GM12873 (cell line): ENCODE measurements at regions not wholly inside any gene's neighbourhood (a gene's known extent, or its start where the extent isn't known, plus 50 kb on each side); places are given as distances from the start of the nearest gene placed in this dataset.

ENCODE experiments used
- CTCF ChIP-seq: IDR thresholded peaks from 2 replicates; pipeline ENCODE4 v1.5.1; 2012; ENCODE audit warnings: low read depth, mild to moderate bottlenecking, moderate library complexity, low read length, control low read depth; ENCODE audit not compliant: insufficient read depth; ENCODE audit errors: missing control alignments

DNA sequence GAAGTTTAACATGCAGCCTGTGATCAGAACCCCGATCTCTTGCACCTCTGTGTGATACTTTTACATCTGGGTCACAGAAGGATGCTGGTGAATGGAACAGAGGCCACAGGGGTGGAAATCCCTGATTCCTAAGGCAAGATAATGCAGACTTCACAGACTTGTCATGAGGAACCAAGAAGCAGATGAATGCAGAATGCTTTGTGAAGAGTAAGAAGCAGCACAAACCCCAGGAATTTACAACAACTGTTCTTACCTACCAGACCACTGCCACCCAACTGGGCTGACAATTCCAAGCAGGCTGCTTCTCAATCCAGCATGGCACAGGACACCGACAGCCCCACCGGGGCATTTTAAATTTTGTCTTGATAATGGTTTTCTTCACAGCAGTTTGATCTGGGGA, 113.2 kb upstream of the CD93 start:
- TF ChIP-seq CTCF, result no peak

GRCh38 chr20:23198815-23199214, 112.7 kb upstream of the CD93 start:
- no peak for TF ChIP-seq CTCF

GRCh38 chr20:23197836-23198235, 111.7 kb upstream of the CD93 start:
- TF ChIP-seq CTCF, result no peak

DNA sequence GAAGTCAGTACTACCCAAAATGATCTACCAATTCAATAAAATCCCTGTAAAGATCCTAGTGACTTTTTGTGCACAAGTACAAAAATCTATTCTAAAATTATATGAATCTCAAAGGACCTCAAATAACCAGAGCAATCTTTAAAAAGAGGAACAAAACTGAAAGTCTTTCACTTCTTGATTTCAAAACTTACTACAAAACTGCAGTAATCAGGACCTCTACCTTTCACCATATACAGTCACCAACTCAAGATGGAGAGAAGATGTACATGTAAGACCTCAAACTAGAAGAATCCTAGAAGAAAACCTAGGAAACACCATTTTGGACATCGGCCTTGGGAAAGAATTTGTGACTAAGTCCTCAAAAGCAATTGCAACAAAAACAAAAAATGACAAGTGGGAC, 109.5 kb upstream of the CD93 start:
- no peak for TF ChIP-seq CTCF

- no peak for TF ChIP-seq CTCF
Observed at GRCh38 chr20:23193801-23194384, 107.8 kb upstream of the CD93 start.

DNA sequence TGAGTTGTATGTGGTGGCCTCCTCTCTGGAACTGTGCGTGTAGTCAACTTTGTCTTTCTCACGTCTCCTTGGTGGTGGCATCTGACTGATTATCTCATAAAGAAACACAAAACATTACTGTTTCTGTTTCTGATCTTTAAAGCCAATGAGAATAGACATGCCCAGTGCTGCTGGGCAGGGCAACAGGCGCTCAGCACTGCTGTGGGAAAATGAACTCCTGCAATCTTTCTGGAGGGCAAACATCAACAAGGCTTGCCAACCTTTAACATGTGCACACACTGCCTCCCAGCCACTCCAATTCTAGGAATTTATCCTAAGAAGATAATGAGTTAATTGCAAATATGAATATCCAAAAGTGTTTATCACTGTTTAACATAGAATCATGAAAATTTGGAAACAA, 106.3 kb upstream of the CD93 start:
- no peak for TF ChIP-seq CTCF

GRCh38 chr20:23190557-23190956, 104.4 kb upstream of the CD93 start:
- no peak for TF ChIP-seq CTCF
